ENCODE measurements at regions not wholly inside any gene's neighbourhood (a gene's known extent, or its start where the extent isn't known, plus 50 kb on each side); places are given as distances from the start of the nearest gene placed in this dataset.

DNA sequence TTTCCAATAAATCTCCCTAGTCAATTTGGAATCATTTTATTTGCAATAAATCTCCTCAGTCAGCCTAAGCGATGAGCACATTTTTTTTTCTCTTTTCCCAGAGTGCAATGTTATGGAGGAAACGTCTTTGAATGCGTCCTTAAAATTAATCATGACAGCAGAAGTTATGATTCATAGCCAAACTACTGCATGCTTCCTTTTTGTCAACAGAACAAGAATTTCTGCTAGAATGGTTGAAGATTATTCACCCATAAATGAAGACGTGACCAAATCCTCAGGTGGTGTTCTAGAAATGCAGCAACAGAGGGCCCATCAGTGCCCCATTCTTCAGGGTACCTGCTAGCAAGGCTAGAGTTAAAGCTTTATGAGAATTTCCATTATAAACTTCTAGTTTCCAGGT, 407.9 kb upstream of the PKN2 start:
- no TSS peak for BruUV-seq (replicated peaks)
- Histone ChIP-seq H3K27me3 (replicated peaks in 1 of 2; ENCODE audit: control insufficient read depth in 2 of 2, insufficient read depth in 2 of 2, low read length in 1 of 2) (no peaks in the 10 kb centered on the region), H3K4me1 (ENCODE audit: control insufficient read depth, insufficient read depth, low read length) (no peaks in the 10 kb centered on the region), H3K9me3 (replicated peaks; ENCODE audit: control insufficient read depth, insufficient read depth, low read length) (no peaks in the 10 kb centered on the region), H4K20me1 (ENCODE audit: control insufficient read depth, insufficient read depth) (no peaks in the 10 kb centered on the region), H3K27ac (ENCODE audit: control insufficient read depth, insufficient read depth) (no peak overlapping the region), H3K36me3 (ENCODE audit: control insufficient read depth in 2 of 2, insufficient read depth in 2 of 2, low read length in 1 of 2) (no peaks in the 10 kb centered on the region), H3K79me2 (ENCODE audit: control insufficient read depth, insufficient read depth, low read length) (no peaks in the 10 kb centered on the region), H3K9ac (ENCODE audit: control insufficient read depth, insufficient read depth, low read length) (no peak overlapping the region), H3K4me3 (no peak overlapping the region), H3K4me2 (ENCODE audit: control insufficient read depth, insufficient read depth) (no peak overlapping the region), H2AFZ (ENCODE audit: control insufficient read depth, low read depth, low read length) (no peak overlapping the region)
- RAD21 ChIA-PET (ENCODE audit: unreplicated experiment) = no interaction called here
- SMC1A ChIA-PET (ENCODE audit: uncharacterized antibody, unreplicated experiment) = interaction anchor here (0.6 kb wide), 1 partner anchor 10 kb away, joined by 3 read pairs; no protein-coding TSS in a partner anchor
- FAIRE-seq = no peak
- no peak for ATAC-seq
- 16% methylated on average over 4 of the region's 4 CpGs for WGBS (ENCODE audit: insufficient coverage, insufficient replicate concordance, low lambda C conversion rate, missing lambda C conversion rate)
- TF ChIP-seq JUNB (IDR thresholded peaks at IDR 0.05) = peak; percentile 38; the same call in 1 of the 2 replicates
- TF ChIP-seq, protein P1, sequence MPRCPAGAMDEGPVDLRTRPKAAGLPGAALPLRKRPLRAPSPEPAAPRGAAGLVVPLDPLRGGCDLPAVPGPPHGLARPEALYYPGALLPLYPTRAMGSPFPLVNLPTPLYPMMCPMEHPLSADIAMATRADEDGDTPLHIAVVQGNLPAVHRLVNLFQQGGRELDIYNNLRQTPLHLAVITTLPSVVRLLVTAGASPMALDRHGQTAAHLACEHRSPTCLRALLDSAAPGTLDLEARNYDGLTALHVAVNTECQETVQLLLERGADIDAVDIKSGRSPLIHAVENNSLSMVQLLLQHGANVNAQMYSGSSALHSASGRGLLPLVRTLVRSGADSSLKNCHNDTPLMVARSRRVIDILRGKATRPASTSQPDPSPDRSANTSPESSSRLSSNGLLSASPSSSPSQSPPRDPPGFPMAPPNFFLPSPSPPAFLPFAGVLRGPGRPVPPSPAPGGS (IDR thresholded peaks at IDR 0.05; ENCODE audit: borderline replicate concordance, insufficient read depth, low read depth, low read length, poor library complexity, severe bottlenecking) = no peak
- CTCF ChIA-PET = interaction anchor here (2.3 kb wide), 1 partner anchor 95 kb away, joined by 5 read pairs; no protein-coding TSS in a partner anchor
- in situ Hi-C loops (cut with MboI) (no loop called here), intact Hi-C loops (cut with micrococcal nuclease; ENCODE audit: unreplicated experiment) (no loop called here)
- POLR2A ChIA-PET = no interaction called here
- no peak for DNase-seq (ENCODE audit: low read depth, low spot score)

DNA sequence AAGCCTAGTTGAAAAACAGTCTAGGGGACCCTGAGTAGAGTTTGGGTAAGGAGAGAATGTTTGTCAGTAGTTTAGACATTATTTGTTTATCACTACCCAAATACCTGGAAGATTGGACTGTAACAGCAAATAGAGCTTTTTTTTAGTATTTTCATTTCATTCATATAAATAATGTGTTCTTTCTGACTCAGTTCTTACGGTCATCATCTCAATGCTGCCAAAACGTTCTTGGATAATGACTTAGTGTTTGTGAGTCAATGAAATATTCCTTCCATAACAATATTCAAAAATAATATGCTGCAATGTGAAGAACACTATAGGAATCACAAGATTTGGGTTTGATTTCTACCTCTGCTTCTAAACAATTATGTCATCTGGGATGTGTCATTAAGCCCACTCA, 400.0 kb upstream of the PKN2 start:
- Histone ChIP-seq H3K27me3 (replicated peaks in 1 of 2; ENCODE audit: control insufficient read depth in 2 of 2, insufficient read depth in 2 of 2, low read length in 1 of 2) (no peaks in the 10 kb centered on the region), H3K4me2 (ENCODE audit: control insufficient read depth, insufficient read depth) (no peak overlapping the region), H3K27ac (ENCODE audit: control insufficient read depth, insufficient read depth) (no peak overlapping the region), H2AFZ (ENCODE audit: control insufficient read depth, low read depth, low read length) (no peak overlapping the region), H3K4me1 (ENCODE audit: control insufficient read depth, insufficient read depth, low read length) (no peaks in the 10 kb centered on the region), H4K20me1 (ENCODE audit: control insufficient read depth, insufficient read depth) (no peaks in the 10 kb centered on the region), H3K36me3 (ENCODE audit: control insufficient read depth in 2 of 2, insufficient read depth in 2 of 2, low read length in 1 of 2) (no peaks in the 10 kb centered on the region), H3K79me2 (ENCODE audit: control insufficient read depth, insufficient read depth, low read length) (no peaks in the 10 kb centered on the region), H3K9ac (ENCODE audit: control insufficient read depth, insufficient read depth, low read length) (no peak overlapping the region), H3K9me3 (replicated peaks; ENCODE audit: control insufficient read depth, insufficient read depth, low read length) (no peaks in the 10 kb centered on the region), H3K4me3 (no peak overlapping the region)
- BruUV-seq (replicated peaks) = no TSS peak
- ChIA-PET SMC1A (ENCODE audit: uncharacterized antibody, unreplicated experiment) (no interaction called here), RAD21 (ENCODE audit: unreplicated experiment) (no interaction called here), POLR2A (no interaction called here), CTCF (interaction anchor here (0.6 to 0.8 kb wide), 2 partner anchors 115 to 179 kb away, joined by 3 read pairs; no protein-coding TSS in a partner anchor)
- DNase-seq (ENCODE audit: low read depth, low spot score) (no peak), FAIRE-seq (no peak), ATAC-seq (no peak)
- intact Hi-C loops (cut with micrococcal nuclease; ENCODE audit: unreplicated experiment) (loop anchor here (10.0 kb wide), 1 partner anchor 61 kb away; no protein-coding TSS in a partner anchor), in situ Hi-C loops (cut with MboI) (no loop called here)
- WGBS (ENCODE audit: insufficient coverage, insufficient replicate concordance, low lambda C conversion rate, missing lambda C conversion rate) = 3% methylated on average over 2 of the region's 2 CpGs
- TF ChIP-seq CREB1 (IDR thresholded peaks at IDR 0.05; ENCODE audit: low read depth) (no peak), HDAC6 (IDR thresholded peaks at IDR 0.05; ENCODE audit: unreplicated experiment) (no peak), HDGF (IDR thresholded peaks at IDR 0.05) (no peak), STAT3 (IDR thresholded peaks at IDR 0.05; ENCODE audit: low read depth, low read length) (no peak), ZBED1 (IDR thresholded peaks at IDR 0.05; ENCODE audit: borderline replicate concordance) (no peak), MYB (IDR thresholded peaks at IDR 0.05; ENCODE audit: borderline replicate concordance, low read depth, low read length) (no peak), BCL11A (IDR thresholded peaks at IDR 0.05; ENCODE audit: low read depth, low read length) (no peak), CBX3 (IDR thresholded peaks at IDR 0.05; ENCODE audit: borderline replicate concordance, low read depth) (no peak), NFYB (IDR thresholded peaks at IDR 0.05; ENCODE audit: insufficient read depth, low read depth, low read length) (no peak), FOXM1 (IDR thresholded peaks at IDR 0.05; ENCODE audit: low read depth, low read length) (no peak), POLR2AphosphoS2 (IDR thresholded peaks at IDR 0.05; ENCODE audit: low read depth, low read length) (no peak), RBBP5 (conservative IDR thresholded peaks at IDR 0.05) (no peak), SREBF1 (IDR thresholded peaks at IDR 0.05; ENCODE audit: low read length) (no peak)
- TF ChIP-seq, protein P2, sequence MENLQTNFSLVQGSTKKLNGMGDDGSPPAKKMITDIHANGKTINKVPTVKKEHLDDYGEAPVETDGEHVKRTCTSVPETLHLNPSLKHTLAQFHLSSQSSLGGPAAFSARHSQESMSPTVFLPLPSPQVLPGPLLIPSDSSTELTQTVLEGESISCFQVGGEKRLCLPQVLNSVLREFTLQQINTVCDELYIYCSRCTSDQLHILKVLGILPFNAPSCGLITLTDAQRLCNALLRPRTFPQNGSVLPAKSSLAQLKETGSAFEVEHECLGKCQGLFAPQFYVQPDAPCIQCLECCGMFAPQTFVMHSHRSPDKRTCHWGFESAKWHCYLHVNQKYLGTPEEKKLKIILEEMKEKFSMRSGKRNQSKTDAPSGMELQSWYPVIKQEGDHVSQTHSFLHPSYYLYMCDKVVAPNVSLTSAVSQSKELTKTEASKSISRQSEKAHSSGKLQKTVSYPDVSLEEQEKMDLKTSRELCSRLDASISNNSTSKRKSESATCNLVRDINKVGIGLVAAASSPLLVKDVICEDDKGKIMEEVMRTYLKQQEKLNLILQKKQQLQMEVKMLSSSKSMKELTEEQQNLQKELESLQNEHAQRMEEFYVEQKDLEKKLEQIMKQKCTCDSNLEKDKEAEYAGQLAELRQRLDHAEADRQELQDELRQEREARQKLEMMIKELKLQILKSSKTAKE (IDR thresholded peaks at IDR 0.05; ENCODE audit: low read depth, poor library complexity, severe bottlenecking) = no peak

Data from GM12878 (cell line).